Brain microvascular endothelial cell (primary cell): ENCODE measurements at regions not wholly inside any gene's neighbourhood (a gene's known extent, or its start where the extent isn't known, plus 50 kb on each side); places are given as distances from the start of the nearest gene placed in this dataset.

ENCODE experiments used
- DNase-seq: peaks from one replicate; pipeline ENCODE4 v3.0.0-alpha.2; 2020
- H3K27ac ChIP-seq: fragments of 250-450 bp; sonication (Bioruptor Pico); 2 replicates; pipeline ENCODE4 v1.5.1; 2020; ENCODE audit warnings: mild to moderate bottlenecking, moderate library complexity
- H3K27me3 ChIP-seq: fragments of 250-450 bp; sonication (Bioruptor Pico); replicated peaks from 2 replicates; pipeline ENCODE4 v1.5.1; 2020; ENCODE audit warnings: mild to moderate bottlenecking
- H3K36me3 ChIP-seq: fragments of 250-450 bp; sonication (Bioruptor Pico); replicated peaks from 2 replicates; pipeline ENCODE4 v1.5.1; 2020; ENCODE audit warnings: mild to moderate bottlenecking
- H3K4me3 ChIP-seq: 2 replicates; pipeline ENCODE4 v1.5.1; 2011; ENCODE audit warnings: low read depth, mild to moderate bottlenecking, control low read depth, low read length, moderate library complexity
- in situ Hi-C: cut with HindIII; loops from 2 replicates; pipeline ENCODE4 v1.10.0; 2017; ENCODE audit warnings: low sequenced_read_pairs, low pct_ligation_motif_present
- TF ChIP-seq, protein P1 (sequence below): IDR thresholded peaks from 2 replicates; pipeline ENCODE4 v1.5.1; 2011; ENCODE audit warnings: low read depth, mild to moderate bottlenecking, moderate library complexity, low read length, control low read depth, inconsistent platforms; ENCODE audit errors: missing control alignments

DNA sequence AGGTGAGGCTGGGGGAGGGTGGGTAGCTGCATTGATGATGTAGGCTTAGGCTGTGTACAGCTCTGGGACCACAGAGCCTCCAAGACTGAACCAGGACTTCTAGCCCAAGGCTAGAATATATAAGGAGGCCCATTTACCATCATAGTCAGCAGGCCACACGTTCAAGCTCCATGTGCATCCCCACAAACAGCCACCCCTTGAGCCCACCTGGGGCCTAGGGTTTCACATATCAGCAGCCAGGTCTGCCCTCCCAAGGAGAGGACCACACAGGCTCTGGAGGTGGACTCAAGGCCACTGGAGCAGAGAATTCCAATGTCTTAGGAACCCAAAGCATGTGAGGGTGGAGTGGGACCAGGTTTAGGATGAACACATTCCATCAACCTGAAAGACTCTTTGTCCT is 230.5 kb downstream of the TTC32 start:
- in situ Hi-C loops: no loop called here

DNA sequence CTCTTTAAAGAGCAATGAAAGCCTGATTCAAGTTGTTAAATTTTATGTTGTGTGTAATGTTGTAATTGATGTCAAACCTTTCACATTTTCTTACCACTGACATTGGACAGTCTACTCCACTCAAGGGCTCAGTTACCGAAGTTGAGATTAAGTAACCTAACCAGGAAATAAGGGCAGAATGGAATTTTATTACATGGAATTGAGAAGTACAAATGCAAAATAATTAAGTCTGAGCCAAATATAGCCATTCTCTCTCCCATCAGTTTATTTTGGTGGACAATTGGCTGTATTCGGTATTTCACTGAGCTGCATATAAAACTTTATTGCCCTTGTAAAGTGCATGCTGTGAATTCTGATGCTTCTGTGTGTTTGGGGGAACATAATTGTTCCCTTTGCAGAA is 231.5 kb downstream of the TTC32 start:
- no peaks in the 10 kb centered on the region for H3K27me3 ChIP-seq
- in situ Hi-C loops: no loop called here
- H3K4me3 ChIP-seq: no peak overlapping the region
- no peaks in the 10 kb centered on the region for H3K36me3 ChIP-seq
- H3K27ac ChIP-seq: no peak overlapping the region
- no peak for DNase-seq
- TF ChIP-seq, protein P1, sequence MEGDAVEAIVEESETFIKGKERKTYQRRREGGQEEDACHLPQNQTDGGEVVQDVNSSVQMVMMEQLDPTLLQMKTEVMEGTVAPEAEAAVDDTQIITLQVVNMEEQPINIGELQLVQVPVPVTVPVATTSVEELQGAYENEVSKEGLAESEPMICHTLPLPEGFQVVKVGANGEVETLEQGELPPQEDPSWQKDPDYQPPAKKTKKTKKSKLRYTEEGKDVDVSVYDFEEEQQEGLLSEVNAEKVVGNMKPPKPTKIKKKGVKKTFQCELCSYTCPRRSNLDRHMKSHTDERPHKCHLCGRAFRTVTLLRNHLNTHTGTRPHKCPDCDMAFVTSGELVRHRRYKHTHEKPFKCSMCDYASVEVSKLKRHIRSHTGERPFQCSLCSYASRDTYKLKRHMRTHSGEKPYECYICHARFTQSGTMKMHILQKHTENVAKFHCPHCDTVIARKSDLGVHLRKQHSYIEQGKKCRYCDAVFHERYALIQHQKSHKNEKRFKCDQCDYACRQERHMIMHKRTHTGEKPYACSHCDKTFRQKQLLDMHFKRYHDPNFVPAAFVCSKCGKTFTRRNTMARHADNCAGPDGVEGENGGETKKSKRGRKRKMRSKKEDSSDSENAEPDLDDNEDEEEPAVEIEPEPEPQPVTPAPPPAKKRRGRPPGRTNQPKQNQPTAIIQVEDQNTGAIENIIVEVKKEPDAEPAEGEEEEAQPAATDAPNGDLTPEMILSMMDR: no peak

More for the DNA sequence above, 230.5 kb downstream of the TTC32 start:
- H3K27ac ChIP-seq: no peak overlapping the region
- H3K36me3 ChIP-seq: no peaks in the 10 kb centered on the region
- H3K27me3 ChIP-seq: no peaks in the 10 kb centered on the region
- TF ChIP-seq, protein P1: no peak
- DNase-seq: no peak
- no peak overlapping the region for H3K4me3 ChIP-seq

DNA sequence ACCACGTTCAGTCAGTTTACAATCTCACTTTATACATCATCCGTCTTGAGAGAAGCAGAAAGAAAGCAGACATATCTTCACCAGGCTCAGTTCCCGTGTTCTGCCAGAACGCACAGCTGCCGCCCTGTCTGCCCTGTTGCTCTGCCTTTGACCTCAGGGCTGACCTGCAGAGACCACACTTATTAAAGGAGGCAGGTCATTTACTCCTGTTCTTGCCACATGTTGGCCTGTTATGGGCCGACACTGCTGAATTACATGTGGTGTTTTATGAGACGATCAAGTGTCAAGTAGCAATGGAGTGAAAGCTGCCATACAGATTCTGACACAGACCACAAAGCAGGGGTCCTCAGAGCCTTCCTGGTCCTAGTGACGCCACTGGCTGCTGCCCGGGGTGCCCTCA is 232.2 kb downstream of the TTC32 start:
- H3K36me3 ChIP-seq: no peaks in the 10 kb centered on the region
- TF ChIP-seq, protein P1: no peak
- in situ Hi-C loops: no loop called here
- no peaks in the 10 kb centered on the region for H3K27me3 ChIP-seq
- no peak overlapping the region for H3K27ac ChIP-seq
- no peak for DNase-seq
- no peak overlapping the region for H3K4me3 ChIP-seq

DNA sequence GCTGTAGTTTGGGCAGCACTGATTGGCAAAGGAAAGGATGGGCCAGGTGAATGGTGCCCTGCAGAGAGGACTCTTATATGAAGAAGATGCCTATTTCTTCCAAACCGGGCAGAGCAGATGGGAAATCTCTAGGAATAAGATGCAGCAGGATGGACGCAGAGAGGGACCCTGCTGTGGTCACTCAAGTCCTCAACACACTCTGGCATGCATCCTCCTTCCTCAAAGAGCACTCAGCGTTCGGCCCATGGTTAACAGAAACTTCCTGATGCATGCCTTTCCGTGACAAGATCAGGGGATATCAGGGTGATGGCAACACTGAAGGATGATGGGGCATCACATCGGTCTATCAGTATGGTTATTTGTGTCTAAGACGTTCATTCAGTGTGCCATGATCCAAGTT is 232.7 kb downstream of the TTC32 start:
- DNase-seq: no peak
- Histone ChIP-seq H3K27me3 (no peaks in the 10 kb centered on the region), H3K36me3 (no peaks in the 10 kb centered on the region), H3K27ac (no peak overlapping the region), H3K4me3 (no peak overlapping the region)
- TF ChIP-seq, protein P1: no peak
- in situ Hi-C loops: no loop called here

DNA sequence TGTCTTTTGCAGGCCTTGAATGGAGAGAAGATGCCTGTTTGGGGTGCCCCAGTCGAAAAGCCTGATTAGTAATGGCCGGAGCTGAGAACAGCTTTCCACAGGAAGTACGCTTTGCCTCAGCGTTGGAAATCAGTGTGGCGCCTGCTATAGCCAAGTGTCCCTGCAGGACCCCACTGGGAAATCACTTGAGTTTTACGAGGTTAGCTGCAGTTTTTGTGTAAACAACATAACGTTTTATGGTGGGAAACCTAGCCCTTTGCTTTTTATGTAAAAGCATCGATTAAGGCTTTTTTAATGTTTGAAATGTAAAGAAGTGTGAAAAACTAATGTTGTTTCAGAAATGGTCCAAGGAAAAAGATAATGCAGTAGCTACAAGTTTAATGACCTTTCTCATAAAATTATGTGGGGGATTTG is 234.2 kb downstream of the TTC32 start:
- in situ Hi-C loops: no loop called here
- H3K27me3 ChIP-seq: no peaks in the 10 kb centered on the region
- no peak for DNase-seq
- TF ChIP-seq, protein P1: no peak
- H3K36me3 ChIP-seq: no peaks in the 10 kb centered on the region
- no peak overlapping the region for H3K27ac ChIP-seq
- H3K4me3 ChIP-seq: no peak overlapping the region

DNA sequence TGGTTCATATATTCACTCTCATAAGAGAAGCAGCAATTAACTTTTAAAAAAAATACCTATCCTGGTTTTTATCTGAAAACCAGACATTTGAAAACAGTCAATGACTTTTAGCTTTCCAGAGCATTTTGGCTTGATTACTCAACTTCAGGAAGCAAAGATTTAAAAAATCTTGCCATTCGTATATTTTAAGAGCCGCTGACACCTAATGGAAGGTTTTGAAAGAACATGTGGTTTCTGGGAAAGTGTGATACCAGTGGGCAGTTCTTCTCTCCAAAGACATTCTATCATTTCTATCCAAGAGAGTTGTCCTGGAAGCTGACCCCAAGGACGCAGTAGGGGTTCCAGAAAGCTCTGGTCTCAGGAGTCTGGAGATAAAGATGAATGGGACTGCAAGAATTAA is 234.7 kb downstream of the TTC32 start:
- no peaks in the 10 kb centered on the region for H3K36me3 ChIP-seq
- H3K27ac ChIP-seq: no peak overlapping the region
- in situ Hi-C loops: no loop called here
- DNase-seq: peak; percentile 22
- H3K4me3 ChIP-seq: no peak overlapping the region
- TF ChIP-seq, protein P1: peak; percentile 44
- H3K27me3 ChIP-seq: no peaks in the 10 kb centered on the region
